ENCODE measurements at regions not wholly inside any gene's neighbourhood (a gene's known extent, or its start where the extent isn't known, plus 50 kb on each side); places are given as distances from the start of the nearest gene placed in this dataset.

DNA sequence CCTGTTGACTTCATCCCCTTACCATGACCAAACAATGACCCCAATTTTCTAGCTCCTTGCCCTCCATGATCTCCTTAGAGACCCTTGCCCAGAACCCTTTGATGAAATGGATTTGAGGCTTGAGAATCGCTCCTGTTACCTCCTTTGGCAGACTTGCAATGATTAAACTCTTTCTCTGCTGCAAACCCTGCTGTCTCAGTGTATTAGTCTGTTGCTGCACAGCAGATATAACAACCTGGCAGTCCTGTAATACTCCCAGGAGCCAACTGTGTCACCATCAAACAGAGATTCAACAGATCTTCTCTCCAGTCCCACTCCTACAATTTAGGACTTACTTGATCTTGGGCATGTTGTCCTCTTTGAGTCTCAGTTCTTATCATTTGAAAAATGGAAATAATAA, 242.9 kb downstream of the HRH4 start:
- Histone ChIP-seq H3K27me3 (ENCODE audit: control insufficient read depth, insufficient read depth, low read length) (no peaks in the 10 kb centered on the region), H3K4me3 (ENCODE audit: low read depth, low read length) (no peak overlapping the region), H3K36me3 (ENCODE audit: control insufficient read depth, insufficient read depth, low read length) (no peaks in the 10 kb centered on the region)
- FAIRE-seq (peak; percentile 73), DNase-seq (ENCODE audit: low read depth) (no peak)
- TF ChIP-seq, protein P1, sequence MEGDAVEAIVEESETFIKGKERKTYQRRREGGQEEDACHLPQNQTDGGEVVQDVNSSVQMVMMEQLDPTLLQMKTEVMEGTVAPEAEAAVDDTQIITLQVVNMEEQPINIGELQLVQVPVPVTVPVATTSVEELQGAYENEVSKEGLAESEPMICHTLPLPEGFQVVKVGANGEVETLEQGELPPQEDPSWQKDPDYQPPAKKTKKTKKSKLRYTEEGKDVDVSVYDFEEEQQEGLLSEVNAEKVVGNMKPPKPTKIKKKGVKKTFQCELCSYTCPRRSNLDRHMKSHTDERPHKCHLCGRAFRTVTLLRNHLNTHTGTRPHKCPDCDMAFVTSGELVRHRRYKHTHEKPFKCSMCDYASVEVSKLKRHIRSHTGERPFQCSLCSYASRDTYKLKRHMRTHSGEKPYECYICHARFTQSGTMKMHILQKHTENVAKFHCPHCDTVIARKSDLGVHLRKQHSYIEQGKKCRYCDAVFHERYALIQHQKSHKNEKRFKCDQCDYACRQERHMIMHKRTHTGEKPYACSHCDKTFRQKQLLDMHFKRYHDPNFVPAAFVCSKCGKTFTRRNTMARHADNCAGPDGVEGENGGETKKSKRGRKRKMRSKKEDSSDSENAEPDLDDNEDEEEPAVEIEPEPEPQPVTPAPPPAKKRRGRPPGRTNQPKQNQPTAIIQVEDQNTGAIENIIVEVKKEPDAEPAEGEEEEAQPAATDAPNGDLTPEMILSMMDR (IDR thresholded peaks at IDR 0.05; ENCODE audit: insufficient read depth, low read length, severe bottlenecking) = no peak

DNA sequence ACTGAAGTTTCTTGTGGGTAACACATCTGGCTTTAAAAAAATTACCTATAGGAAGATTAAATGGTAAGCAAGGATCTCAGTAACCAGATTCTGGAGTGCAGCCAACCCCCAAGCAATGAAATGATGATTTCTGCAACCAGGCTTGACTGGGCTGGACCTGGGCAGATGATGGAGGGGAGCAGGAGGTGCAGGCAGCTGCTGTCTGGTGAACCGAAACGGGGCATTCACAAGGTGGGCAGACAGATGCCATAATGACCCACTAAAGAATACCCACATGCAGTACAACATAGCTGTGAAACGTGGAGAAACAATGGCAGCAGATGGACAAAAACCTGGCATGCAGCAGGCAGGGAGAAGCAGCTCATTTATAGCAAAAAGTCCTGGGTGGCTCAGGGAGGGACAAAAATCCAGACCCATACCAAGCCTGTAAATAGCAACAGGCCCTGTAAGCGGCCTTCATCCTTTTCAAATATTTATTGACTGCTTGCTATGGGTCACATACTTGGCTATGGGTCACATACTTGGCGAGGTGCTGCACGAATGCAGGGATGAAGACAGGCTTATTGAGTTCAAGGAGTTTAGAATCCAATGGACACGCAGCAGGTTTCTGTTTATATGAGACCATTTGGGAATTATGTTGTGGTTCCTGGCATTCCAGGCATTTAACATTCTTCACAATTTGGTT, 244.7 kb downstream of the HRH4 start:
- FAIRE-seq (no peak), DNase-seq (ENCODE audit: low read depth) (no peak)
- Histone ChIP-seq H3K27me3 (ENCODE audit: control insufficient read depth, insufficient read depth, low read length) (no peaks in the 10 kb centered on the region), H3K36me3 (ENCODE audit: control insufficient read depth, insufficient read depth, low read length) (no peaks in the 10 kb centered on the region), H3K4me3 (ENCODE audit: low read depth, low read length) (no peak overlapping the region)
- TF ChIP-seq, protein P1 (IDR thresholded peaks at IDR 0.05; ENCODE audit: insufficient read depth, low read length, severe bottlenecking) = no peak

DNA sequence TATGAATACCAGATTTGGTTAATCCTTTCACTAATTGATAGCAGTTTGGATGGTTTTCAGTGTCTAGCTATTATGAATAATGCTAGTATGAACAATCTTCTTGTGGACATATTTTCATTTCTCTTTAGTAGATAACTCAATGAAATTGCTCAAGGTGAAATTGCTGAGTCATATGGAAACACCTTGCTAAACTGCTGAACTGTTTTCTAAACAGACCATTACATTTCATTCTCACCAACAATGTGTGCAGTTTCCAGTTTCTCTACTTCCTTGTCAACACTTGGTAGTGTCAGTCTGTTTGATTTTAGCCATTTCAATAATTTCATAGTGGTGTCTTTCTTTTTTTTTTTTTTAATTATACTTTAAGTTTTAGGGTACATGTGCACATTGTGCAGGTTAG, 250.0 kb downstream of the HRH4 start:
- FAIRE-seq = no peak
- no peak overlapping the region for H3K4me3 ChIP-seq (ENCODE audit: low read depth, low read length)
- TF ChIP-seq, protein P1 (IDR thresholded peaks at IDR 0.05; ENCODE audit: insufficient read depth, low read length, severe bottlenecking) = no peak
- no peaks in the 10 kb centered on the region for H3K27me3 ChIP-seq (ENCODE audit: control insufficient read depth, insufficient read depth, low read length)
- no peak for DNase-seq (ENCODE audit: low read depth)
- H3K36me3 ChIP-seq (ENCODE audit: control insufficient read depth, insufficient read depth, low read length) = no peaks in the 10 kb centered on the region

DNA sequence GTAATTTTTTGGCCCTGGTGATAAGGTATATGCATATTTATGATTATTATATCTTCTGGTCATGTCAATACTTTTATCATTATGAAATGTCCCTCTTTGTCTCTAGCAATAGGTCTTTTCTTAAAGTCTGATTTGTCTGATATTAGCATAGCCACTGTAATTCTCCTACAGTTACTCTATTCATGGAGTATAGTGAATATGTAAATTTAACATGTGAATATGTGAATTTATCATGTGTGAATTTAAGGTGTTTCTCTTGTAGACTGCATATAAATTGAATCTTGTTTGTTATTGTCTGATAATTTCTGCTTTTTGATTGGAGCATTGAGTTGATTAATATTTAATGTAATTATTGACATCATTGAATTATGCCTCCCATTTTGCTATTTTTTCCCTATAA, 259.4 kb downstream of the HRH4 start:
- Histone ChIP-seq H3K27me3 (ENCODE audit: control insufficient read depth, insufficient read depth, low read length) (no peaks in the 10 kb centered on the region), H3K36me3 (ENCODE audit: control insufficient read depth, insufficient read depth, low read length) (no peaks in the 10 kb centered on the region), H3K4me3 (ENCODE audit: low read depth, low read length) (no peak overlapping the region)
- TF ChIP-seq, protein P1 (IDR thresholded peaks at IDR 0.05; ENCODE audit: insufficient read depth, low read length, severe bottlenecking) = no peak
- FAIRE-seq (no peak), DNase-seq (ENCODE audit: low read depth) (no peak)

DNA sequence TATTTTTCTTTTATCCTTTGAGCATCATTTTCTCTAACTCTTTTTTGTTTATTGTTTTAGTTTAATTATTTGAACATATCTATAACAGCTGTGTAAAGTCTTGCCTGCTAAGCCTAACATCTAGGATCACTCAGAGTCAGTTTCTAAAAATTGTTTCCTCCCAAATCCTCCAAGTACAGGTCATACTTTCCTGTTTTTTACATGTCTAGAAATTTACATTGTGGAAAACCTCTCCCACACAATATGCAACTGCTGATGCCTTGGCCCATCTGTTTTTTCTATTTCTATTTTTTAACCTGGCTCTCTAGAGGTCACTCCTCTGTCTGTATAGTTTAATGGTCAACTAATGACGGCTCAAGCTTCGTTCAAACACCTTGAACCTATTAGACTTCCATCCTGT, 261.0 kb downstream of the HRH4 start:
- DNase-seq (ENCODE audit: low read depth) (no peak), FAIRE-seq (no peak)
- Histone ChIP-seq H3K4me3 (ENCODE audit: low read depth, low read length) (no peak overlapping the region), H3K27me3 (ENCODE audit: control insufficient read depth, insufficient read depth, low read length) (no peaks in the 10 kb centered on the region), H3K36me3 (ENCODE audit: control insufficient read depth, insufficient read depth, low read length) (no peaks in the 10 kb centered on the region)
- TF ChIP-seq, protein P1 (IDR thresholded peaks at IDR 0.05; ENCODE audit: insufficient read depth, low read length, severe bottlenecking) = no peak
